IPS-NIHi11 (cell line): ENCODE measurements at regions not wholly inside any gene's neighbourhood (a gene's known extent, or its start where the extent isn't known, plus 50 kb on each side); places are given as distances from the start of the nearest gene placed in this dataset.
"Not testable (repeated sequence)": the region's sequence is repeated elsewhere in the genome, so short reads cannot be mapped to it uniquely, and the experiment has no call there.

Source experiments
- DNase-seq: peaks from one replicate; pipeline ENCODE4 v3.0.0; 2012; ENCODE audit warnings: mixed read lengths, low spot score

DNA sequence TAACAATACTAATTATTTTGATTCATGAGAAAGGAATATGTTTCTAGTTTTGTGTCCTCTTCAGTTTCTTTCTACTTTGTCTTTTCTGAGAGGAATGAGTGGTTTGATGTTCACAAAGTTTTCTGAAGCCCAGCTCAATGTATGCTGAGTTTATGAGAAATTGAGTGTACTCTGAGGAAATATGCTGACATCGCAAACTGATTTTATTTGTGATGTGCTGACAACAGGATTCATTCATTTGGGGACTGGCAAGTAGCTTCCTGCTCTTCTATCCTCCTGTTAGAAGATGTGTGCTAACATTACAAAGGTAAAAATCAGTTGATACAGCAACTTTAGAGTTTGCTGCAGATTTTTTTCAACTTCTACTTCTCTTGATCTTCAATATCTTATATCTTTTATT is 403.2 kb upstream of the CDH19 start:
- DNase-seq, result no peak

- DNase-seq, result no peak
Observed at GRCh38 chr18:67001052-67001451, 397.2 kb upstream of the CDH19 start.

DNA sequence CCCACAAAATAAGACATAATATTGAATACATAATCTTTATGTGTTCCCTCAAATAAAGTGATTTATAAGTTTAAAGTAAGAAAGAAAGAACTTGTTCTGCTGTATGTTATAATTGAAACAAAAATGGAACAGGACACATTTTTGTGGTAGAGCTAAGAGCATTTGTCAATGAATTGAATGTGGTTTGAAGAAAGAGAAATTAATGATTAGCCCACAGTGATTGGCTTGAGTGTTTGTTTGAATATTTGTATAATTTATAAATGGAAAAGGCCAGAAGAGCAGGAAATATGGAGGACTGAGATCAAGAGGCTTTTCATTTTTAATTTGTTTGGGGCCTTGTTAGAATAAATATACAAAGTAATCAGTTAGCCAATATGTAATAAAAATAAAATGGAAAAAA is 395.1 kb upstream of the CDH19 start:
- no peak for DNase-seq

DNA sequence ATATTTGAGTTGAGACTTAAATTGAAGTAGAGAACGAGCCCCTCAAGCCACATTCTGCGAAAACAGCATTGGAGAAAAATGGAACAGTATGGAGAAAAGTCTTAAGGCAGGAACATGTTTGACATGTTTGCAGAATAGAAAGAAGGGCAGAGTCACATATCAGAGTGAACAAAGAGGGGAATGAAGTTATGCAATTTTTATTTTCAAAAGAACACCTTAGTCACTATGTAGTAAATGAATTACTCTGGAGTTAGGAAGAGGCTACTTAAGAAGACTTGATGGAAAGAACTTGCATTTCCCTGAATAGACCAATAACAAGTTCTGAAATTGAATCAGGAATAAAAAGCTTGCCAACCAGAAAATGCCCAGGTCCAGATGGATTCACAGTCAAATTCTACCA is 391.4 kb upstream of the CDH19 start:
- DNase-seq, result no peak

- DNase-seq, result no peak
Observed at GRCh38 chr18:66994790-66995189, 390.9 kb upstream of the CDH19 start.

DNA sequence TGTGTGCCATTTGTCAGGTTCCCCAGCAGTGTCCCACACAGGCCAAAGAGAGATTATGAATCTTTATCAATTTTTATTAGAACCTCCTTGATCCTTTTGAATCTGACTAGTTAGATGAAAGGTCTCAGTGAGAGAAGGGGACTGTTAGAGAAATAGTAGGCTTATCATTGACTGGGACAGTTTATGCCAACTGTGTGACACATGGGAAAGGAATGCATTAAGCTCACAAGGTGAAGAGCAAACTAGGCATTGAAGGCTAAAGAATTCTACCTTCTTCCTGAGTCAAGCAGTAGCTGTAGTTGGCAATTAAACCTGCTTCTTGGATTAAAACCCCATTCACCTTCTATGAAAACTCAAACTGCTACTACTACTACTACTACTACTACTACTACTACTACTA is 389.6 kb upstream of the CDH19 start:
- DNase-seq, result peak; percentile 5

DNA sequence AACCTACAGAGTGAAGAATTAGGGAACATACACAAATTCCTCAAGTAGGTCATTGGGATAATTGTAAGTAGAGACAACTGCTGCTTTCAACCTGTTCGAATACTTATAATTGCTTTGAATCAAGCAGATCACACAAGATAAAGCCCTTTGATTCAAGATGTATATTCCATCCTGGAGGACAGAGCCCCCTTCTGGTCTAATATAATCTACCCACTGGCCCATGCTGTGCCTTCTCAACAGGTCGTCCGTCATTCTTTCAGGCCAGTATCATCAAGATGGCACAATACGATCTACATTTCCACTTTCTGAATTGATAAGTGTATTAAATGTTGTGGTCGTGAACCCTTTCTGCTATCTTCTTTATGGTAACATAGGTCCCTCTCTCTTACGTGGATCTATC is 387.0 kb upstream of the CDH19 start:
- no peak for DNase-seq

GRCh38 chr18:66979009-66979408 is 375.1 kb upstream of the CDH19 start:
- no peak for DNase-seq

GRCh38 chr18:66972681-66973080 is 368.8 kb upstream of the CDH19 start:
- no peak for DNase-seq

GRCh38 chr18:66971960-66972359 is 368.1 kb upstream of the CDH19 start:
- no peak for DNase-seq

- DNase-seq, result no peak
Observed at GRCh38 chr18:66966171-66966570, 362.3 kb upstream of the CDH19 start.

GRCh38 chr18:66958309-66958708 is 354.4 kb upstream of the CDH19 start:
- no peak for DNase-seq

DNA sequence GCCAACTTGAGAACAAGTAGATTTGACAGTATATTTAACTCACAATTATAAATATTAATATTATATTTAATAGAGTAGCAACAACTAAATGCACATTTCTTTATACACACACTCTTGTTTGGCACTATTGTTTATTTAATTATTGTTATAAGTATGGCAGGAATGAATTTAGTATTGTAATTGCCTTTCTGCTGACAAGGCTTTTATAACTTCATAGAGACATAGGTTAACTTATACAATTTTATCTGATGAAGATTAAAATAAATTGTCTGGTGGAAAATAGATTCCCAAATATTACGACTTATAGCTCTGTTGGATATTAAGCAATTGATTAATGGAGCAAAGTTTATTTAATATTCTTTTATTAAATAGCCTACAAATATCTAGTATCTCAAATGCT is 347.9 kb upstream of the CDH19 start:
- no peak for DNase-seq

DNA sequence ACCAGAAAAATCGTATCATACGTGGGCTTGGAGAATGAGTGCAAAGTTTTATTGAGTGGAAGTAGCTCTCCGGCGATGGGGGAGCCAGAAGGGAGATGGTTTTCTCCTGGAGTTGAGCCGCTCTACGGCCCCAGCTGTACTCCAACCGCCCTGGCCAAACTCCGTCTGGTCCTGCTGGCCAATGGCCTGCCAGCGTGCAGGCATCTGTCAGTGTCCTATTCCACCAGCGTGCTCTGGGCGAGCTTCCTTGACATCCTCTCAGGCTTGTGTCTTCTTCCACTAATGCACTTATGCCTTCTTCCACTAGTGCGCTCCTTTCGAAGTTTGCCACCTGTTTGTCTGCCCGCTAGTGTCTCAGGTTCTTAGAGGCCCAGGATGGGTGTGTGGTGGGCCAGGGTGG is 345.5 kb upstream of the CDH19 start:
- no peak for DNase-seq

- no peak for DNase-seq
Observed at GRCh38 chr18:66937546-66937945, 333.7 kb upstream of the CDH19 start.

DNA sequence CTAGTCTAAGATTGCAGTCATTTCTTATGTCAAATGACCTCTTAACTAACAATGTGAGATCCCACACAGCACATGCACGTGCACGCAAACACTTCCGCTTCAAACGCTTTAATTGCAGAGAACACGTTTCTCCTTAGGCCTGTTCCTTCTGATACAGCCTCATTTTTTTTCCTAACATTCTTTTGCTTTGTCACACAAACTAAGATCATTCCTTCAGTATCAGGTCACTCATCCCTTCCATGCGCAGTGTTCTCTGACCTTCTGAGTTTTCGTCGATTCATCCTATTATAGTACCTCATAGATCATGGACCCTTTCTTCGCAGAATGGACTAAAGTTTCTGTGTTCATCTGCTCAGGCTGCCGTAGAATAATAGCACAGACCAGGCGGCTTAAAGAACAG is 327.1 kb upstream of the CDH19 start:
- DNase-seq, result no peak

DNA sequence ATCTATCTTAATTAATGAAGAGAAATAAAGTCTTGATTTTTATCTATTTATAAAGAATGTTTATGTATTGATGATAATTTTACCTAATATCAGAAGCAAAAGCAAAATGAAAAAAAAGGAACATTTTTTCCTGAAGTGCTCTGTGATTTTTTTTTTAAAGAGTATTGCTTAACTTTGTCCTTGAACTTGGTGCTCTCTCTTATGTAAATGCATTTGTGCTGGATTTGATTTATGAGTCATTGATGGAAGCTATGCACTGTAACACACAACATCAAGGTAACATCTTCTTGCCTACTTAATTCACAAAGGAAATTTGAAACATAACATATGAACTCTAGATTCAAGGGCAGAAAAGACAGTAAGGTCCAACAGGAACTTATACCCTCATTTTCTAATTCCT is 312.9 kb upstream of the CDH19 start:
- DNase-seq, result no peak

GRCh38 chr18:66900837-66901236 is 296.9 kb upstream of the CDH19 start:
- DNase-seq, result no peak

DNA sequence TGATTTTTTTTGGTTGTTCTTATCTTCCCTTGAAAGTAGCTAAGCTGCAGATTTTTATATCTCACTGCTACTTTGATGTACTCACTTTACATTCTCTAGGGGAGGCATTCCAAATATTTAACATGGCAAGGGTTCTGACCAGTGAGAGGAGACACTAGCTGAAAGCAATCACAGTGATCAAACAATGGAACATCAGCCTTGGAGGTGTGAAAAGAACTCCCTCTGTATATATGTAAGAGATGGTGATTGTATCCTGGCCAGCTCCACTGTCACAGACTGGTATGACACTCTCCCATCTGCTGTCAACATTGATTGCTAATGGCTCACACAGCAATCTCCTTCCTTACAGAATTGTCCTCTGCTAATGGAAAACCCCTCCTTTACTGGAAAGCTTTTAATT is 291.7 kb upstream of the CDH19 start:
- no peak for DNase-seq

GRCh38 chr18:66894851-66895250 is 291.0 kb upstream of the CDH19 start:
- DNase-seq, result no peak

DNA sequence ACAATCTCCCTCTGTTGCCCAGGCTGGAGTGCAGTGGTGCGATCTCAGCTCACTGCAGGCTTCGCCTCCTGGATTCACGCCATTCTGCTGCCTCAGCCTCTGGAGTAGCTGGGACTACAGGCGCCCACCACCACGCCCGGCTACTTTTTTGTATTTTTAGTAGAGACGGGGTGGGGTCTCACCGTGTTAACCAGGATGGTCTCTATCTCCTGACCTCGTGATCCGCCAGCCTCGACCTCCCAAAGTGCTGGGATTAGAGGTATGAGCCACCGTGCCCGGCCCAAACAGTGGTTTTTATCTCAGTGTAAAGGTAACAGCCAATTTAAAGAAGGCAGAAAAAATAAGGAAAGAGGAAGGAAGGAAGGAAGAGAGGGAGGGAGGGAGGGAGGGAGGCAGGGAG is 288.5 kb upstream of the CDH19 start:
- not testable (repeated sequence) for DNase-seq

- no peak for DNase-seq
Observed at GRCh38 chr18:66874812-66875474, 271.1 kb upstream of the CDH19 start.

GRCh38 chr18:66874375-66874774 is 270.5 kb upstream of the CDH19 start:
- DNase-seq, result no peak

- DNase-seq, result no peak
Observed at GRCh38 chr18:66873899-66874298, 270.0 kb upstream of the CDH19 start.

- DNase-seq, result no peak
Observed at GRCh38 chr18:66872277-66872676, 268.4 kb upstream of the CDH19 start.
